NCI-H2227 (cell line): ENCODE measurements at regions not wholly inside any gene's neighbourhood (a gene's known extent, or its start where the extent isn't known, plus 50 kb on each side); places are given as distances from the start of the nearest gene placed in this dataset.

Experiments
- DNase-seq: peaks from one replicate; lab custom pipeline; 2025; ENCODE audit not compliant: unreplicated experiment; lab: John Stamatoyannopoulos, UW

GRCh38 chr5:106171708-106172107, 1499.0 kb downstream of the EFNA5 start:
- no peak for DNase-seq

- no peak for DNase-seq
These were observed 1499.6 kb downstream of the EFNA5 start for GRCh38 chr5:106171132-106171531.

DNA sequence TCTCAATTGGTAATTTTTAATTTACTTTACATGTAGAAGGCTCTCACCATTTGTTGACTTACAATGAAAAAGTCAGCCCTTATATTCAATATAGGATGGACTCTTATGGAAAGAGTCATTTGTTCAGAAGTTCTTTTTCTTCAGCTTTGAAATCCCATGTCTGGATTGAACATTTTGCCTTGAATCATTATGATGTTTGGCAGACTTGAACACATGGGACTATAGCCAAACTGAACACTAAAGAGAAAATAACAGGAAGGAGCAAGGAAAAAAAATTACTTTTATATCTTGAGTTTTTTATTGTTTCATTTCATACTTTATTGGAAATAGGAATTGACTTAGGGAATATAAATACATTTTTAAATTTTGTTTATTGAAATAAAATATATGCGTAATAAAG, 1503.0 kb downstream of the EFNA5 start:
- no peak for DNase-seq

GRCh38 chr5:106163233-106163632, 1507.5 kb downstream of the EFNA5 start:
- no peak for DNase-seq

GRCh38 chr5:106159616-106160015, 1511.1 kb downstream of the EFNA5 start:
- DNase-seq = no peak

DNA sequence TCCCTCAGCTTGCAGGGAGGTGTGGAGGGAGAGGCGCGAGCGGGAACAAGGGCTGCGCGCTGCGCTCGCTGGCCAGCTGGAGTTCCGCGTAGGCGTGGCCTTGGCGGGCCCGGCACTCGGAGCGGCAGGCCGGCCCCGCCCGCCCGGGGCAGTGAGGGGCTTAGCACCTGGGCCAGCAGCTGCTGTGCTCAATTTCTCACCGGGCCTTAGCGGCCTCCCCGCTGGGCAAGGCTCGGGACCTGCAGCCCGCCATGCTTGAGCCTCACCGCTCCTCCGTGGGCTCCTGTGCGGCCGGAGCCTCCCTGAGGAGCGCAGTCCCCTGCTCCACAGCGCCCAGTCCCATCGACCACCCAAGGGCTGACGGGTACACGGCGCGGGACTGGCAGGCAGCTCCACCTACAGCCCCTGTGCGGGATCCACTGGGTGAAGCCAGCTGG, 1516.4 kb downstream of the EFNA5 start:
- DNase-seq = no peak

- no peak for DNase-seq
These were observed 1518.2 kb downstream of the EFNA5 start for GRCh38 chr5:106152569-106152968.

GRCh38 chr5:106142116-106142515, 1528.6 kb downstream of the EFNA5 start:
- no peak for DNase-seq

GRCh38 chr5:106140101-106140500, 1530.6 kb downstream of the EFNA5 start:
- DNase-seq = no peak

- no peak for DNase-seq
These were observed 1534.7 kb downstream of the EFNA5 start for GRCh38 chr5:106136061-106136460.

- DNase-seq = no peak
These were observed 1535.3 kb downstream of the EFNA5 start for GRCh38 chr5:106135473-106135872.

- no peak for DNase-seq
These were observed 1536.2 kb downstream of the EFNA5 start for GRCh38 chr5:106134549-106134948.

DNA sequence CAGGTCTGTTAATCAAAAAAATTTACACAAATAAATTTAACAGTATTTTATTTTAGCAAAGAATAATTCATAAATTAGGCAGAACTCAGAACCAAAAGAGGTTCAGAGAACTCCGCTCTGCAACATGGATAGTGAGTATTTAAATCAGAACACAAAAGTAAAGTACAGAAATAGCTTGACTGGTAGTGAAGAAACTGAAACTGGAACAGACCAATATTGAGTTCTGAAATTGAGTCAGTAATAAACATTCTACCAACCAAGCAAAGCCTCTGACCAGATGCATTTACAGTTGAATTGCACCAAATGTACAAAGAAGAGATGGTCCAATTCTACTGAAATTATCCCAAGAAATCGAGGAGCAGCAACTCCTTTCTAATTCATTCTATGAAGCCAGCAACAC, 1542.8 kb downstream of the EFNA5 start:
- no peak for DNase-seq

DNA sequence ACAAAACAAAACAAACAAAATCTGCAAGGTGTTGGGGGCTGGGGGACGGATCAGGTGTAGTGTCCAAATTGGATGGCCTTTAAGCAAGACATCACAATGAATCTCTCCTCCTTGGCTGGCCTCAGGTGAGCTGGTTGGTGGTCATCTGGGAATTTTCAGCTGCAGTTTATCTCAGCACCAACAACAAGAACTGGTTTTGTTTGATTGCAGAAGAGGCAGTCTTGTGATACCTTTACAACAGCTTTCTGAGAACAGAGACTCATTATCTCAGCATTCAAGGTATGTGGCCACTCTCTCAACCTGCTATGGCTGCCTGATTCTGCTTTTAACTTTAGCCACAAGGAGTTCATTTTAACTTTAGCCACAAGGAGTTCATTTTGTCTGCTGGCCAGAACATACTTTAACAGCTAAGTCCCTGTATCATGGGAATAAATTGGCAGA, 1543.4 kb downstream of the EFNA5 start:
- DNase-seq = no peak

DNA sequence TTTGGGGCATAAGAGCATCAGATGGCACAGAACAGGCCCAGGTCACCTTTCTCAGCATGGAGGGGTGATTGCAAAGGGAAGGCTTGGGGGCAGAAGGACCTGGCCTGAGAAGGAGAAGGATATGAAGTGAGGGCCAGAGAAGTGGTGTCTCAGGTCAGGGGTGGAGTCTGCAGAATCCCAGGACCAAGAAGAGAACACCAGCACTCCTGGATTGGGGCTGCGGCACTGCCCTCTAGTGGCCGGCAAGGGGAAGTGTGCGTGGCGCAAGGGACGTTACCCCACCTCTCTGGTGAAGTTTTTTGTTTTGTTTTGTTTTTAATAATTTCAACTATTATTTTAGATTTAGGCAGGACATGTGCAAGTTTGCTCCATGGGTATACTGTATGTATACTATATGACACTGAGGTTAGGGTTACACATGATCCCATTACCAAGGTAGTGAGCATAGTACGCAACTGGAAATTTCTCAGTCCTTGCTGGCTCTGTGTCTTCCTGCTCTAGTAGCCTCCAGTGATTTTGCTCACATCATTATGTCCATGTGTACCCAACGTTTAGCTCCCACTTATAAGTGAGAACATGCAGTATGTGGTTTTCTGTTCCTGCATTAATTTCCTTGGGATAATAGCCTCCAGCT, 1548.6 kb downstream of the EFNA5 start:
- no peak for DNase-seq

DNA sequence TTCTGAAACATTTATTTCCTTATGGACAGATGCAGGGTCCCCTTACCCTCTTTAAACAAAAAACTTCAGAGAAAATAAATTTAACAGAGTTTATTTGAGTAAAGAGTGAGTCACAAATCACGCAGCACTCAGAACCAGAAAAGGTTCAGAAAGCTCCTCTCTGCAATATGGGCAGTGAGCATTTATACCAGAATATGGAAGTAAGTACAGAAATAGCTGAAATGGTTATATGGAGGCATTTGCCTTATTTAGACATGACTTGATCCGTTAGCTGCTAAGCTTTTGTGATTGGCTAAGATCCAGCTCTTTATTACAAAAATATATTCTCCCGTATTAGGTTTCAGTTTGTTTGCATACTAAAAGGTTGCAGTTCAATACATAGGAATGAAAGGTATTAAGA, 1554.1 kb downstream of the EFNA5 start:
- DNase-seq = no peak

- DNase-seq = no peak
These were observed 1556.8 kb downstream of the EFNA5 start for GRCh38 chr5:106113922-106114321.

DNA sequence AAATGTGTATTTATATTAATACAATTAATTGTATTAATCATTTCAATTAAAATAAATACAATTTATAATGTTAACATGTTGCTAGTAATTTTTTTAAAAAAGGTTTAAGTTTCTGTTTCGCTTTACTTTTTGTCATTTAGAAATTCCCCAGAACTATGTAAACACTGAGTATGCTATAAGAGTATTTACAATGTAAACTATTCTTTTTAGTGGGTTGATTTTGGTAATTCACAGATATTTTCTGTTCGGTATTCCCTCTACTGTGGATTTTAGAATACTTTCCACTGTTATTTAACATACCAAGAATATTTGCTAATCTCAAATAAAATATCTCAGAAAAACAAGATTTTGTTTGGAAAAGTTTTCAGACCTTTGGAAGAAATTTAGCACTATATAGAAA, 1564.4 kb downstream of the EFNA5 start:
- DNase-seq = no peak

GRCh38 chr5:106097340-106097739, 1573.4 kb downstream of the EFNA5 start:
- no peak for DNase-seq

DNA sequence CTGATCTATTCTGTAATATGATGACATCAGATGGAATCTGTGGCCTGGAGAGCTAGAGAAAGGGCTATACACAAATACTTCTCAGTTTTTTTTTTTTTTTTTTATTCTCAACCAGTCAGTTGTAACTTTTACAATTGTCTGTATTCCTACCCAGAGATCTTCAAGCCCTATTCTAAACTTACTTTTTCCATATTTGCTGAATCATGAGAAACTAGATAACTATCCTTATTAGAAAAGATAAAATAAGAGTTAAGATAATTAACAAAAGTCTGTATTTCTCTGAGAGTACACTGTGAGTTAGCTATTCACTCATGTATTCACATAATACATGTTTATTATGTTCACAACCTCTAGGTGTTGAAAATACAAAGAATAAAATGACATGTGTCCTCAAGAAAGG, 1575.9 kb downstream of the EFNA5 start:
- DNase-seq = no peak

DNA sequence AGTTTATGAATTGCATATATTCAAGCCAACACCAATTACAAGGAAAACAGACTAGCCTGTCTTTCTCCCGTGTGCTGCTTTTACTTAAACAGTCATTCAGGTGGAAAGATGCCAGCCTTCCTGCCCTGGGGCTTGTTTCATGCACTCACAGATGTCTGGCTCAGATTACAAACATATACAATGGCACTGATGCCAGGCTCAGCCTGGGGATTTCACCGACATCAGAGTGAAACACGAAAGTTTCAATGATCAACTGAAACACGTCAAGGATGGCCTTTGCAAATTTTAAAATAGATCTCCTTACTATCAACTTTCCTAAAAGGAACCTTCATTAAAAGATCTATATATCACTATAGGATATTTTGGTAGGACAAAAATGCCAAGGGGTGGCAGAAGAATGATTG, 1576.5 kb downstream of the EFNA5 start:
- DNase-seq = no peak

DNA sequence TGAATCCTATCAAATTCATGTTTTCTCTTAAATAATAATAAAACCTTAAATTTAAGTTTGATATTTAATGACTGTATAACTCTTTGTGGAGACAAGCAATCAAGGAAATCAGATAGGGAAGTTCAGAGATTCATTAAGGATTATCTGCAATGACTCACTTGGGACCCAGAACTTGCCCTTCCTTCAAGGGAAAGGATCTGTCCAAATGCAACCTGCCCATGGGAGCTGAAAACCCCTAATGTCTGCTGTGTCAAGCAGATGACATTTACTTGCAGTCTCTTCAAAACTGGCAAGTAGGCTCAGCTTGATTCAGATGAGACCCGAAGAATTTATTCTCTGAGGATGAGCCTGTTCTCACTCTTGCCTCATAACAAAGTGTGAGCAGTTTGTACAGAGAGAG, 1577.6 kb downstream of the EFNA5 start:
- DNase-seq = no peak

DNA sequence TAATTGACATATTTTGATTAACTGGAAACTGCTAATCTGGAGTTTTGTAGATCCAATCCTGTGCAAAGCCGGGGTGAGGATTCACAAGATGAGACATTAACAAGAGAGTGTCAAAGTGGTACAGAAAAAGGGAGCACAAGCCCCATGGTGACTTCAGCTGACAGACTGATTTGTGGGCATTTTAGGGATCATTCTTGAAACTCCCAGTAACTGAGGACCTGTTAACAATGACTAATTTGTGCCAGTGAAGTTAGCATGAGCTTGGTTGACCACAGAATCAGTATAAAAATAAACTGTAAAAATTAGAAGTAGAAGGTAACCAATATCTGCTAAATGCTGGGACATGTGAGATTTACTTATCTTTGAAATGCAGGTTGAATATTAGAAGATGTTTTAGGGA, 1578.3 kb downstream of the EFNA5 start:
- DNase-seq = no peak
